ENCODE measurements at regions not wholly inside any gene's neighbourhood (a gene's known extent, or its start where the extent isn't known, plus 50 kb on each side); places are given as distances from the start of the nearest gene placed in this dataset.

- 81 to 97% methylated on average over 4 of the region's 4 CpGs for WGBS, 2 donors (ENCODE audit: low coverage in 1 of 2)
- Histone ChIP-seq H3K27me3 (no peaks in the 10 kb centered on the region), H3K4me3 (no peak overlapping the region), H3K27ac (no peak overlapping the region), H3K36me3 (no peaks in the 10 kb centered on the region), H3K9me3 (no peaks in the 10 kb centered on the region), H3K4me1 (no peaks in the 10 kb centered on the region)
- no peak for ATAC-seq
- TF ChIP-seq CTCF (IDR thresholded peaks at IDR 0.05) (no peak), EP300 (IDR thresholded peaks at IDR 0.05) (no peak), POLR2A (IDR thresholded peaks at IDR 0.05) (no peak), POLR2AphosphoS5 (IDR thresholded peaks at IDR 0.05) (no peak)
Observed at GRCh38 chr6:145119081-145119480, 616.2 kb downstream of the EPM2A start.

- ATAC-seq = no peak
- TF ChIP-seq POLR2AphosphoS5 (IDR thresholded peaks at IDR 0.05) = no peak
- TF ChIP-seq CTCF (IDR thresholded peaks at IDR 0.05) = no peak
- no peak for TF ChIP-seq EP300 (IDR thresholded peaks at IDR 0.05)
- no peak for TF ChIP-seq POLR2A (IDR thresholded peaks at IDR 0.05)
- 100% methylated on average over 2 of the region's 2 CpGs; no CpG with 5 or more reads in 1 of the 2 donors for WGBS, 2 donors (ENCODE audit: low coverage in 1 of 2)
Observed at GRCh38 chr6:145132709-145133108, 602.6 kb downstream of the EPM2A start.

GRCh38 chr6:145135702-145136101 is 599.6 kb downstream of the EPM2A start:
- Histone ChIP-seq H3K36me3 (no peaks in the 10 kb centered on the region), H3K4me1 (no peaks in the 10 kb centered on the region), H3K27ac (no peak overlapping the region), H3K27me3 (no peaks in the 10 kb centered on the region), H3K9me3 (no peaks in the 10 kb centered on the region), H3K4me3 (no peak overlapping the region)
- TF ChIP-seq EP300 (IDR thresholded peaks at IDR 0.05) (no peak), POLR2A (IDR thresholded peaks at IDR 0.05) (no peak), CTCF (IDR thresholded peaks at IDR 0.05) (no peak), POLR2AphosphoS5 (IDR thresholded peaks at IDR 0.05) (no peak)
- no peak for ATAC-seq
- 87 to 88% methylated on average over 3 to 5 of the region's 6 CpGs for WGBS, 2 donors (ENCODE audit: low coverage in 1 of 2)

More at GRCh38 chr6:145132709-145133108, 602.6 kb downstream of the EPM2A start:
- H3K9me3 ChIP-seq = no peaks in the 10 kb centered on the region
- no peaks in the 10 kb centered on the region for H3K27me3 ChIP-seq
- no peaks in the 10 kb centered on the region for H3K4me1 ChIP-seq
- H3K4me3 ChIP-seq = no peak overlapping the region
- H3K36me3 ChIP-seq = no peaks in the 10 kb centered on the region
- H3K27ac ChIP-seq = no peak overlapping the region

GRCh38 chr6:145137425-145137824 is 597.9 kb downstream of the EPM2A start:
- Histone ChIP-seq H3K27me3 (no peaks in the 10 kb centered on the region), H3K9me3 (no peaks in the 10 kb centered on the region), H3K4me1 (no peaks in the 10 kb centered on the region), H3K27ac (no peak overlapping the region), H3K36me3 (no peaks in the 10 kb centered on the region), H3K4me3 (no peak overlapping the region)
- WGBS, 2 donors (ENCODE audit: low coverage in 1 of 2) = 67 to 100% methylated on average over 1 of the region's 1 CpG
- TF ChIP-seq POLR2A (IDR thresholded peaks at IDR 0.05) = no peak
- TF ChIP-seq EP300 (IDR thresholded peaks at IDR 0.05) = no peak
- no peak for TF ChIP-seq POLR2AphosphoS5 (IDR thresholded peaks at IDR 0.05)
- no peak for TF ChIP-seq CTCF (IDR thresholded peaks at IDR 0.05)
- ATAC-seq = no peak

- Histone ChIP-seq H3K36me3 (no peaks in the 10 kb centered on the region), H3K4me1 (no peaks in the 10 kb centered on the region), H3K27ac (no peak overlapping the region), H3K27me3 (no peaks in the 10 kb centered on the region), H3K4me3 (no peak overlapping the region), H3K9me3 (no peaks in the 10 kb centered on the region)
- TF ChIP-seq EP300 (IDR thresholded peaks at IDR 0.05) = no peak
- no peak for TF ChIP-seq POLR2AphosphoS5 (IDR thresholded peaks at IDR 0.05)
- TF ChIP-seq POLR2A (IDR thresholded peaks at IDR 0.05) = no peak
- no peak for TF ChIP-seq CTCF (IDR thresholded peaks at IDR 0.05)
- ATAC-seq = no peak
Observed at GRCh38 chr6:145138469-145139139, 596.7 kb downstream of the EPM2A start.

Data from gastroesophageal sphincter (tissue), 4 donors.